ENCODE measurements at regions not wholly inside any gene's neighbourhood (a gene's known extent, or its start where the extent isn't known, plus 50 kb on each side); places are given as distances from the start of the nearest gene placed in this dataset.

DNA sequence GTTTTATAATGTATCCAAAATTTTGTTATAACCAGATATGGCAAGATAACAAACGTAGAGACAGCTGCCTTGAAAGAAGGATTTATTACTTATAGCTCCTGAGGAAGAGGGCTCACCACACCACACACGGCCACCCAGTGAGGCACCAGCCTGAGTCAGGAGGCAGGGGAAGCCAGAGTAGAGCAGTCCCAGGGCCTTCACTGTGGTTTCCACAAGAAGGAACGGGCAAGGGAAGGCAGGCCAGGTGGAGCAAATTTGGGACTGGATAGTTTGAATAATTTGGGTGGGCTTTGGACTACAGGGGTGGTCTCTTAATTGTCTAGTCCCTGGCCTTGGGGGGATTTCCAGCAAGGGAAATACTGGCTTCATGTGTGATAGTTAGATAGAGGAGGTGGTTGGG, 72.5 kb downstream of the RRAGC start:
- TF ChIP-seq HNF4A (conservative IDR thresholded peaks at IDR 0.05) (no peak), FOXA2 (IDR thresholded peaks at IDR 0.05) (no peak), SP1 (IDR thresholded peaks at IDR 0.05) (no peak)
- no peak for DNase-seq (ENCODE audit: low spot score)
- H3K36me3 ChIP-seq (ENCODE audit: control insufficient read depth in 4 of 4, insufficient read depth in 3 of 4, low read depth in 1 of 4, low read length in 3 of 4): no peaks in the 10 kb centered on the region
- peaks cover 0 to 4% (median 0%) of the 10 kb centered on the region in 4 donors for H3K4me1 ChIP-seq (ENCODE audit: control insufficient read depth in 4 of 4, insufficient read depth in 4 of 4, low read length in 3 of 4)
- H3K4me3 ChIP-seq (ENCODE audit: low read depth in 1 of 3, low read length in 3 of 3): no peak overlapping the region
- H3K27ac ChIP-seq (ENCODE audit: low read depth in 1 of 2, low read length in 2 of 2): no peak overlapping the region
- 70% methylated on average over 3 of the region's 3 CpGs for WGBS
- H3K27me3 ChIP-seq (ENCODE audit: control insufficient read depth in 4 of 4, insufficient read depth in 4 of 4, low read length in 3 of 4): peaks cover 0 to 20% (median 4%) of the 10 kb centered on the region in 4 donors
- peaks cover 0 to 2% (median 0%) of the 10 kb centered on the region in 4 donors for H3K9me3 ChIP-seq (ENCODE audit: control insufficient read depth in 4 of 4, low read length in 3 of 4)
- H3K9ac ChIP-seq (ENCODE audit: low read depth in 1 of 2, low read length in 2 of 2): no peak overlapping the region

DNA sequence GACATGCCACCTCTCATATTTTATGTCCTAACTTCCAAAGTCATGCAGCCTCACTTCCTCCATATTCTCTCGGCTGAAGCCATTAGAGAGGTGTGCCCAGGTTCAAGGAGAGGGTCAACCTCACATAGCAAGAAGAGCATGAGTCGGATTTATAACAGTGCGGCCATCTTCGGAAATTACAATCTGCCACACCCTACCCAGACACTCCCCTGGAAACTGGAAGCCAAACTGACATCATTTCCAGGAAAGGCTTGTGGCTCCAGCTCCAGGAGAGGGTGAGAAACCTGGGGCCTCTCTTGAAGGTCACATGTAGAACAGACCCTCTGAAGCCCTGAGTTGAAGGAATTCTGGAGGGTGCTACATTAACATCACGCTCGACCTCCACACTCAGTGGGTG, 73.5 kb downstream of the RRAGC start:
- Histone ChIP-seq H3K27me3 (ENCODE audit: control insufficient read depth in 4 of 4, insufficient read depth in 4 of 4, low read length in 3 of 4) (peaks cover 0 to 24% (median 4%) of the 10 kb centered on the region in 4 donors), H3K9me3 (ENCODE audit: control insufficient read depth in 4 of 4, low read length in 3 of 4) (no peaks in the 10 kb centered on the region)
- no peak for DNase-seq (ENCODE audit: low spot score)

DNA sequence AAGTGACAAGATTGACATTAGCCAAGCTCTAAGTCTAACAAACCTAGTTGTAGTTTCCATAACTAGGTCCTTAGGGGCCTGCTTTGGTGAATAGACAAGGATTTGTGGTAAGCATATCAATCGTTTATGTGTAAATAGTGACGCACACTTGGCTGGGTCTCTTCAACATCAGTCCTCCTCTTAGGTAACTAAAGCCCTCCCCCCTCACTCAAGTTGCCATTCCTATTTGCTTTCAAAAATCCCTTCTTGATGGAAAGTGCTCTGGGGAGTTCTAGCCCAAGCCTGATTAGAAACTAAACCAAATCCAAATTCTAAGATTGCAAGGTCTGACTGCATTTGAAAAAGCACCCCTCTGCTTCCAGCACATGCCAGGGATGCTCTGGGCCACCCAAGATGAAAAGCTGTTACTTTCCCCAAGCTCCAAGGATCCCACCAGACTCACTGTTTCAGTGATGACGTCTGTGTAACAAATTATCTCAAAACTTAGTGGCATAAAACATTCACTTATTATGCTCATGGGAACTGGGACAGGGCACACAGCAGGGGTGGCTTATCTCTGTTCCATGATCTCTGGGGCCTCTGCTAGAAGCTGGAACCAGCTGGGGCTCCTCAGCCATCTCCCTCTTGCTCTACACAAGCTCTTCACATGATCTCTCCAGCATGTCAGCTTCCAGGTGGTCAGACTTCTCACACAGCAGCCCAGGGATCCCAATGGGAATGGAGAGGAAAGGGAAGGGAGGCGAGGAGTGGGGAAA, 74.1 kb downstream of the RRAGC start:
- TF ChIP-seq, protein P1, sequence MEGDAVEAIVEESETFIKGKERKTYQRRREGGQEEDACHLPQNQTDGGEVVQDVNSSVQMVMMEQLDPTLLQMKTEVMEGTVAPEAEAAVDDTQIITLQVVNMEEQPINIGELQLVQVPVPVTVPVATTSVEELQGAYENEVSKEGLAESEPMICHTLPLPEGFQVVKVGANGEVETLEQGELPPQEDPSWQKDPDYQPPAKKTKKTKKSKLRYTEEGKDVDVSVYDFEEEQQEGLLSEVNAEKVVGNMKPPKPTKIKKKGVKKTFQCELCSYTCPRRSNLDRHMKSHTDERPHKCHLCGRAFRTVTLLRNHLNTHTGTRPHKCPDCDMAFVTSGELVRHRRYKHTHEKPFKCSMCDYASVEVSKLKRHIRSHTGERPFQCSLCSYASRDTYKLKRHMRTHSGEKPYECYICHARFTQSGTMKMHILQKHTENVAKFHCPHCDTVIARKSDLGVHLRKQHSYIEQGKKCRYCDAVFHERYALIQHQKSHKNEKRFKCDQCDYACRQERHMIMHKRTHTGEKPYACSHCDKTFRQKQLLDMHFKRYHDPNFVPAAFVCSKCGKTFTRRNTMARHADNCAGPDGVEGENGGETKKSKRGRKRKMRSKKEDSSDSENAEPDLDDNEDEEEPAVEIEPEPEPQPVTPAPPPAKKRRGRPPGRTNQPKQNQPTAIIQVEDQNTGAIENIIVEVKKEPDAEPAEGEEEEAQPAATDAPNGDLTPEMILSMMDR (IDR thresholded peaks at IDR 0.05; ENCODE audit: low read depth, low read length, missing input control): no peak
- TF ChIP-seq RAD21 (IDR thresholded peaks at IDR 0.05) (no peak), GABPA (IDR thresholded peaks at IDR 0.05 in 1 of 2, conservative IDR thresholded peaks at IDR 0.05 in 1 of 2) (no peak), YY1 (IDR thresholded peaks at IDR 0.05) (no peak), RXRA (IDR thresholded peaks at IDR 0.05) (no peak), SP1 (IDR thresholded peaks at IDR 0.05) (no peak), EGR1 (IDR thresholded peaks at IDR 0.05; ENCODE audit: low read depth in 2 of 2) (no peak), HNF4A (conservative IDR thresholded peaks at IDR 0.05) (no peak), FOXA2 (IDR thresholded peaks at IDR 0.05) (no peak), TAF1 (conservative IDR thresholded peaks at IDR 0.05) (no peak), HNF4G (IDR thresholded peaks at IDR 0.05) (no peak), NR2F2 (IDR thresholded peaks at IDR 0.05) (no peak), FOXA1 (IDR thresholded peaks at IDR 0.05) (no peak), JUND (IDR thresholded peaks at IDR 0.05) (no peak)
- TF ChIP-seq, protein P2, sequence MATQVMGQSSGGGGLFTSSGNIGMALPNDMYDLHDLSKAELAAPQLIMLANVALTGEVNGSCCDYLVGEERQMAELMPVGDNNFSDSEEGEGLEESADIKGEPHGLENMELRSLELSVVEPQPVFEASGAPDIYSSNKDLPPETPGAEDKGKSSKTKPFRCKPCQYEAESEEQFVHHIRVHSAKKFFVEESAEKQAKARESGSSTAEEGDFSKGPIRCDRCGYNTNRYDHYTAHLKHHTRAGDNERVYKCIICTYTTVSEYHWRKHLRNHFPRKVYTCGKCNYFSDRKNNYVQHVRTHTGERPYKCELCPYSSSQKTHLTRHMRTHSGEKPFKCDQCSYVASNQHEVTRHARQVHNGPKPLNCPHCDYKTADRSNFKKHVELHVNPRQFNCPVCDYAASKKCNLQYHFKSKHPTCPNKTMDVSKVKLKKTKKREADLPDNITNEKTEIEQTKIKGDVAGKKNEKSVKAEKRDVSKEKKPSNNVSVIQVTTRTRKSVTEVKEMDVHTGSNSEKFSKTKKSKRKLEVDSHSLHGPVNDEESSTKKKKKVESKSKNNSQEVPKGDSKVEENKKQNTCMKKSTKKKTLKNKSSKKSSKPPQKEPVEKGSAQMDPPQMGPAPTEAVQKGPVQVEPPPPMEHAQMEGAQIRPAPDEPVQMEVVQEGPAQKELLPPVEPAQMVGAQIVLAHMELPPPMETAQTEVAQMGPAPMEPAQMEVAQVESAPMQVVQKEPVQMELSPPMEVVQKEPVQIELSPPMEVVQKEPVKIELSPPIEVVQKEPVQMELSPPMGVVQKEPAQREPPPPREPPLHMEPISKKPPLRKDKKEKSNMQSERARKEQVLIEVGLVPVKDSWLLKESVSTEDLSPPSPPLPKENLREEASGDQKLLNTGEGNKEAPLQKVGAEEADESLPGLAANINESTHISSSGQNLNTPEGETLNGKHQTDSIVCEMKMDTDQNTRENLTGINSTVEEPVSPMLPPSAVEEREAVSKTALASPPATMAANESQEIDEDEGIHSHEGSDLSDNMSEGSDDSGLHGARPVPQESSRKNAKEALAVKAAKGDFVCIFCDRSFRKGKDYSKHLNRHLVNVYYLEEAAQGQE (IDR thresholded peaks at IDR 0.05): no peak
- TF ChIP-seq, protein P3, sequence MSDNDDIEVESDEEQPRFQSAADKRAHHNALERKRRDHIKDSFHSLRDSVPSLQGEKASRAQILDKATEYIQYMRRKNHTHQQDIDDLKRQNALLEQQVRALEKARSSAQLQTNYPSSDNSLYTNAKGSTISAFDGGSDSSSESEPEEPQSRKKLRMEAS (IDR thresholded peaks at IDR 0.05): no peak
- TF ChIP-seq, protein P4, sequence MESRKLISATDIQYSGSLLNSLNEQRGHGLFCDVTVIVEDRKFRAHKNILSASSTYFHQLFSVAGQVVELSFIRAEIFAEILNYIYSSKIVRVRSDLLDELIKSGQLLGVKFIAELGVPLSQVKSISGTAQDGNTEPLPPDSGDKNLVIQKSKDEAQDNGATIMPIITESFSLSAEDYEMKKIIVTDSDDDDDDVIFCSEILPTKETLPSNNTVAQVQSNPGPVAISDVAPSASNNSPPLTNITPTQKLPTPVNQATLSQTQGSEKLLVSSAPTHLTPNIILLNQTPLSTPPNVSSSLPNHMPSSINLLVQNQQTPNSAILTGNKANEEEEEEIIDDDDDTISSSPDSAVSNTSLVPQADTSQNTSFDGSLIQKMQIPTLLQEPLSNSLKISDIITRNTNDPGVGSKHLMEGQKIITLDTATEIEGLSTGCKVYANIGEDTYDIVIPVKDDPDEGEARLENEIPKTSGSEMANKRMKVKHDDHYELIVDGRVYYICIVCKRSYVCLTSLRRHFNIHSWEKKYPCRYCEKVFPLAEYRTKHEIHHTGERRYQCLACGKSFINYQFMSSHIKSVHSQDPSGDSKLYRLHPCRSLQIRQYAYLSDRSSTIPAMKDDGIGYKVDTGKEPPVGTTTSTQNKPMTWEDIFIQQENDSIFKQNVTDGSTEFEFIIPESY (IDR thresholded peaks at IDR 0.05): no peak
- TF ChIP-seq, protein P5, sequence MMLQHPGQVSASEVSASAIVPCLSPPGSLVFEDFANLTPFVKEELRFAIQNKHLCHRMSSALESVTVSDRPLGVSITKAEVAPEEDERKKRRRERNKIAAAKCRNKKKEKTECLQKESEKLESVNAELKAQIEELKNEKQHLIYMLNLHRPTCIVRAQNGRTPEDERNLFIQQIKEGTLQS (IDR thresholded peaks at IDR 0.05): no peak
- peaks cover 0 to 20% (median 1%) of the 10 kb centered on the region in 4 donors for H3K27me3 ChIP-seq (ENCODE audit: control insufficient read depth in 4 of 4, insufficient read depth in 4 of 4, low read length in 3 of 4)
- H3K9me3 ChIP-seq (ENCODE audit: control insufficient read depth in 4 of 4, low read length in 3 of 4): no peaks in the 10 kb centered on the region
- no peaks in the 10 kb centered on the region for H3K36me3 ChIP-seq (ENCODE audit: control insufficient read depth in 4 of 4, insufficient read depth in 3 of 4, low read depth in 1 of 4, low read length in 3 of 4)
- no peak overlapping the region for H3K27ac ChIP-seq (ENCODE audit: low read depth in 1 of 2, low read length in 2 of 2)
- 64% methylated on average over 4 of the region's 4 CpGs for WGBS
- H3K9ac ChIP-seq (ENCODE audit: low read depth in 1 of 2, low read length in 2 of 2): no peak overlapping the region
- H3K4me3 ChIP-seq (ENCODE audit: low read depth in 1 of 3, low read length in 3 of 3): no peak overlapping the region
- peaks cover 0 to 4% (median 0%) of the 10 kb centered on the region in 4 donors for H3K4me1 ChIP-seq (ENCODE audit: control insufficient read depth in 4 of 4, insufficient read depth in 4 of 4, low read length in 3 of 4)
- DNase-seq (ENCODE audit: low spot score): no peak

More for the DNA sequence above, 73.5 kb downstream of the RRAGC start:
- H3K4me1 ChIP-seq (ENCODE audit: control insufficient read depth in 4 of 4, insufficient read depth in 4 of 4, low read length in 3 of 4): peaks cover 0 to 4% (median 0%) of the 10 kb centered on the region in 4 donors
- H3K9ac ChIP-seq (ENCODE audit: low read depth in 1 of 2, low read length in 2 of 2): no peak overlapping the region
- TF ChIP-seq, protein P5 (IDR thresholded peaks at IDR 0.05): no peak
- TF ChIP-seq YY1 (IDR thresholded peaks at IDR 0.05): no peak
- 83% methylated on average over 6 of the region's 6 CpGs for WGBS
- no peak overlapping the region for H3K4me3 ChIP-seq (ENCODE audit: low read depth in 1 of 3, low read length in 3 of 3)
- no peaks in the 10 kb centered on the region for H3K36me3 ChIP-seq (ENCODE audit: control insufficient read depth in 4 of 4, insufficient read depth in 3 of 4, low read depth in 1 of 4, low read length in 3 of 4)
- no peak overlapping the region for H3K27ac ChIP-seq (ENCODE audit: low read depth in 1 of 2, low read length in 2 of 2)

All from liver (tissue), 8 donors.